ENCODE measurements at regions not wholly inside any gene's neighbourhood (a gene's known extent, or its start where the extent isn't known, plus 50 kb on each side); places are given as distances from the start of the nearest gene placed in this dataset.

- BruUV-seq (replicated peaks) = no TSS peak
- H2BK15ac ChIP-seq (ENCODE audit: low read depth, low read length) = no peak overlapping the region
- H4K5ac ChIP-seq (ENCODE audit: low read depth, low read length) = no peak overlapping the region
- no peak overlapping the region for H3K14ac ChIP-seq (replicated peaks; ENCODE audit: low read depth, low read length)
- ATAC-seq (ENCODE audit: low read depth) = no peak
- no peaks in the 10 kb centered on the region for H3K36me3 ChIP-seq (ENCODE audit: control insufficient read depth, insufficient read depth, low read length)
- dilution Hi-C loops (cut with HindIII; ENCODE audit: low sequenced_read_pairs, unreplicated experiment) (no loop called here), intact Hi-C loops (cut with micrococcal nuclease) (no loop called here), in situ Hi-C loops (cut with MboI; ENCODE audit: low sequenced_read_pairs) (no loop called here)
- H4K20me1 ChIP-seq (ENCODE audit: insufficient read depth, low read length) = no peaks in the 10 kb centered on the region; the same call in 1 of the 2 replicates
- H3K9ac ChIP-seq (ENCODE audit: low read depth, low read length) = no peak overlapping the region
- peaks cover 2% of the 10 kb centered on the region; the same call in 1 of the 2 replicates for H3K9me1 ChIP-seq (ENCODE audit: insufficient read depth, low read length)
- no peak for DNase-seq
- H4K91ac ChIP-seq (ENCODE audit: insufficient read depth, low read depth, low read length) = no peak overlapping the region
- WGBS, 2 experiments (ENCODE audit: extremely low coverage in 2 of 2, insufficient read length in 1 of 2) = 100% methylated on average over 2 of the region's 6 CpGs; no CpG with 5 or more reads in 1 of the 2 experiments
- H3K79me1 ChIP-seq (ENCODE audit: low read depth in 1 of 2, low read length in 2 of 2) = no peaks in the 10 kb centered on the region
- no peak overlapping the region for H3K23ac ChIP-seq (ENCODE audit: low read depth, low read length)
- no peak overlapping the region for H3K27ac ChIP-seq (ENCODE audit: insufficient read depth, low read length)
- no peaks in the 10 kb centered on the region for H3K4me1 ChIP-seq (ENCODE audit: control insufficient read depth, insufficient read depth, low read length)
- POLR2A ChIA-PET (ENCODE audit: unreplicated experiment) = interaction anchor here (0.6 kb wide), 1 partner anchor 26 kb away, joined by 10 read pairs; no protein-coding TSS in a partner anchor
- H3K18ac ChIP-seq (ENCODE audit: low read depth, low read length) = no peak overlapping the region
- H3K4ac ChIP-seq (ENCODE audit: low read depth, low read length) = no peak overlapping the region
- H3K4me2 ChIP-seq (ENCODE audit: low read depth, low read length) = no peak overlapping the region
- no peak overlapping the region for H2AK9ac ChIP-seq (replicated peaks; ENCODE audit: low read depth, low read length, poor library complexity)
- no peak overlapping the region for H2AFZ ChIP-seq (replicated peaks; ENCODE audit: low read length, poor library complexity)
- no peak overlapping the region for H2BK5ac ChIP-seq (ENCODE audit: low read depth, low read length, poor library complexity, severe bottlenecking)
- no peak overlapping the region for H2AK5ac ChIP-seq (ENCODE audit: low read depth, low read length)
- H3K27me3 ChIP-seq (ENCODE audit: control insufficient read depth, insufficient read depth, low read length) = peaks cover 9% of the 10 kb centered on the region
- no peak overlapping the region for H4K8ac ChIP-seq (ENCODE audit: low read depth in 2 of 2, low read length in 2 of 2)
- CTCF ChIA-PET = no interaction called here
- no peak overlapping the region for H3K4me3 ChIP-seq (ENCODE audit: insufficient read depth, low read depth, low read length)
- no peak for TF ChIP-seq CTCF (conservative IDR thresholded peaks at IDR 0.05; ENCODE audit: low read depth, low read length)
- no peak for TF ChIP-seq RFX5 (IDR thresholded peaks at IDR 0.05; ENCODE audit: low read depth, low read length)
- no peak for TF ChIP-seq CEBPB (IDR thresholded peaks at IDR 0.05; ENCODE audit: low read depth, low read length)
- TF ChIP-seq USF2 (IDR thresholded peaks at IDR 0.05; ENCODE audit: low read depth, low read length) = no peak
- TF ChIP-seq CHD1 (IDR thresholded peaks at IDR 0.05; ENCODE audit: low read depth, low read length) = no peak
- TF ChIP-seq FOS (IDR thresholded peaks at IDR 0.05; ENCODE audit: low read depth, low read length) = no peak
- TF ChIP-seq BHLHE40 (IDR thresholded peaks at IDR 0.05; ENCODE audit: low read depth, low read length) = no peak
- no peak for TF ChIP-seq SMC3 (IDR thresholded peaks at IDR 0.05; ENCODE audit: low read depth, low read length)
- no peak for TF ChIP-seq RAD21 (IDR thresholded peaks at IDR 0.05; ENCODE audit: low read length)
- H3K56ac ChIP-seq (ENCODE audit: extremely low read depth, insufficient read depth, low read length) = no peak overlapping the region
- H2BK20ac ChIP-seq (ENCODE audit: low read depth, low read length) = no peak overlapping the region
- H3K9me3 ChIP-seq (ENCODE audit: control insufficient read depth, insufficient read depth, low read length) = no peaks in the 10 kb centered on the region
- no peak overlapping the region for H2BK120ac ChIP-seq (ENCODE audit: low read depth, low read length)
These were observed 382.2 kb downstream of the FUT8 start for GRCh38 chr14:65794674-65795279.
